ENCODE measurements at regions not wholly inside any gene's neighbourhood (a gene's known extent, or its start where the extent isn't known, plus 50 kb on each side); places are given as distances from the start of the nearest gene placed in this dataset.
A peak's percentile ranks its signal among the peaks of the same experiment; 100 is the strongest.

GRCh38 chr13:67314405-67314804 is 84.3 kb upstream of the PCDH9 start:
- no peak for DNase-seq

GRCh38 chr13:67308004-67308772 is 78.1 kb upstream of the PCDH9 start:
- DNase-seq: no peak

GRCh38 chr13:67306742-67307141 is 76.6 kb upstream of the PCDH9 start:
- no peak for DNase-seq

GRCh38 chr13:67303661-67304333 is 73.7 kb upstream of the PCDH9 start:
- DNase-seq: no peak

- DNase-seq: peak; percentile 10
These were observed 69.6 kb upstream of the PCDH9 start for GRCh38 chr13:67299751-67300150.

GRCh38 chr13:67299072-67299635 is 69.0 kb upstream of the PCDH9 start:
- peak; percentile 90 for DNase-seq

- DNase-seq: no peak
These were observed 68.2 kb upstream of the PCDH9 start for GRCh38 chr13:67298297-67298696.

GRCh38 chr13:67296511-67296910 is 66.4 kb upstream of the PCDH9 start:
- DNase-seq: peak; percentile 13

GRCh38 chr13:67292886-67293285 is 62.8 kb upstream of the PCDH9 start:
- DNase-seq: no peak

- no peak for DNase-seq
These were observed 55.5 kb upstream of the PCDH9 start for GRCh38 chr13:67285611-67286010.

GRCh38 chr13:67283637-67284036 is 53.5 kb upstream of the PCDH9 start:
- no peak for DNase-seq

- DNase-seq: no peak
These were observed 51.3 kb upstream of the PCDH9 start for GRCh38 chr13:67281466-67281865.

Data from fibroblast of skin of abdomen (primary cell).